ENCODE measurements at regions not wholly inside any gene's neighbourhood (a gene's known extent, or its start where the extent isn't known, plus 50 kb on each side); places are given as distances from the start of the nearest gene placed in this dataset.
"Not testable (repeated sequence)": the region's sequence is repeated elsewhere in the genome, so short reads cannot be mapped to it uniquely, and the experiment has no call there.

DNA sequence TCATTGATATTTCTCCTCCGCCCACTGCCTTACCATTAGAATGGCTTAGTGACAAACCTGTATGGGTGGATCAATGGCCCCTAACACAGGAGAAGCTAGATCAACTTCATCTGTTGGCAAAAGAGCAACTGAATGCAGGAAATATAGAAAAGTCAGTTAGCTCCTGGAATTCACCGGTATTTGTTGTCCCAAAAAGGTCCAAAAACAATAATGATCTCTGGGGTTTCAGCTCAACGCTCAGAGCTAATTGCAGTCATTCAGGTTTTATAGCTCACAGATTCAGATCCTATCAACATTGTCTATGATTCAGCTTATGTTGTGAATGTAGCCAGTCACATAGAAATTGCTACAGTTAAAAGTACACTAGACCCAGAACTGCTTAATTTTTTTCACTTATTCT, 124.0 kb upstream of the ZCCHC13 start:
- no peak for FAIRE-seq

DNA sequence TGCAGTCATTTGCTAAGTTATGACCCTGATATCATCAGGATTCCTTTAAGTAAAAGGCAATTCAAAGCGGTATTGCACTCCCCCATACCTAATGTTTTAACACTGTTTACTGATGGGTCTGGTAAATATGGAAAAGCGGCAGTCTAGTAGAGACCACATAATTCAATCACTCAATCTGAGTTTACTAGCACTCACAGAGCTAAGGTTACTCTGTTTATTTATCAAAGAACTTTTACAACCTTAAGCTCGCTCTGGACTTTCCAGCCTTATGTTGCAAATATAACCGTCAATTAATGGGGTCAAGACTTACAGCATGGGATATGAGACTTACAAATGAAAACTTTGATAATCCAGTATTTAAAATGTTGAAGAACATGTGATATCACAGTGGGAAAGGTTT, 124.5 kb upstream of the ZCCHC13 start:
- FAIRE-seq, result no peak

- no peak for FAIRE-seq
These were observed 124.9 kb upstream of the ZCCHC13 start for GRCh38 chrX:74179071-74179470.

DNA sequence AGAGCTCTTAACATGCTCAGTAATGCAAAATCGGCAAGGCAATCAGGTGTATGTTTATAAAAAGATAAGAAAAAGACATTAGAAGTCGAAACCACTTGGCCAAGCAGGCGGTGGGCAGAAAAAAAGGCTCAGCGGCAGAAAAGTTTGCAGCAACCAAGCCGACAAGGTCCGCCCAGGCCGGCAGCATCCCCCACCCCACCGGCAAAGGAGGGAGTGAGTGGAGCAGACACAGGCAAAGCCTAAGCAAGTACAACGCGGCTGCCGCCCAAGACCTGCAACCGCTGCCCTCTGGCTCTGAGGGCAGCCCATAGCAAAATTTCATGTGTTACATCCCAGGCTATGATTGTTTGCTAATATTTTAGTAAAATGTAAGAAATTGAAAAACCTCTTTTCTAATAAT, 125.4 kb upstream of the ZCCHC13 start:
- FAIRE-seq, result no peak

- no peak for FAIRE-seq
These were observed 132.5 kb upstream of the ZCCHC13 start for GRCh38 chrX:74171465-74171864.

DNA sequence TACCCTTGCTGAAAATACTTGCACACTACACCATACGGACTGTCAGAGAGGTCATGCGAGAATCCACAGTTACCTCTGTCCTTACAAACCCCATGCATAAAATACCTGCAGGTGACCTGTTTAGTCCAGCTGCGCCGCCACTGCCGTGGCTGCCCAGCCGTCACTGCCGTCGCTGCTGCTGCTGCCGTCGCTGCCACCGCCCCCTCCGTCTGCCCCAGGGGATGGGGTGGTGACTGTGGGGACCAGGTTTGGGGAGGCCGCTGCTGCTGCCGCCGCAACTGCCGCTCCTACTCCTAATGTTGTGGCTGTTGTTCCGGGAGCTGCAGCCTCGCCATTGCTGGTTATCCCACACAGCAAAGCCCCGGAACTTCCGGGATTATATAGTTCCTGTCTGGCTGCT, 141.8 kb upstream of the ZCCHC13 start:
- no peak for FAIRE-seq

DNA sequence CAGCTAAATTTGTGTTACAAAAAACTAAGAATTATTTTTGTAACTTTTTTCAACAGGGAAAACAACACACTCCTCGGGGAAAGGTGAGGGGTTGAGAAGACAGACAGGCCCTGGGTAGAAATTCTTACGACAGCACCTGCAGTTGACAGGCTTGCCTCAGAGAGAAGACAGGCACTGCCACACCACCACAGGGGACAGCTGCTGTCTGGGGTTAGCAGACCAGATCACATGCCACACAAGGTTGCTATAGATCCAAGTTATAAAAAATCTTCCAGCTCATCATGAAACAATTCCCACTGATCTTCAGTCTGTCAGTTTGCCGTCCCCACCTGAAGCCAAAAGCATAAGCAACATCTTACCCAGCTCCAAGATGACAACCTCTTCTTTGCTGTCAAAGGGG, 143.2 kb upstream of the ZCCHC13 start:
- no peak for FAIRE-seq

GRCh38 chrX:74160358-74160757, 143.6 kb upstream of the ZCCHC13 start:
- no peak for FAIRE-seq

DNA sequence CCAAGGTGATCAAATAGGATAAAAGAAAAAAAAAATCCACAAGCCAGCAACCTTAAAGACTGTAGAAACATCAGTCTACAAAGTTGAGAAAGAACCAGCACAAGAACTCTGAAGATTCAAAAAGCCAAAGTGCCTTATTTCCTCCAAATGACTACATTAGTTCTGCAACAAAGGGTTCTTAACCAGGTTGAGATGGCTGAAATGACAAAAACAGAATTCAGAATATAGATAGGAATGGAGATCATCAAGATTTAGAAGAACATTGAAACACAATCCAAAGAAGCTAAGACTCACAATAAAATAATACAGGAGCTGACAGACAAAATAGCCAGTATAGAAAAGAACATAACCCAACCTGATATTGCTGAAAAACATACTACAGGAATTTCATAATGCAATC, 156.5 kb upstream of the ZCCHC13 start:
- no peak for FAIRE-seq

GRCh38 chrX:74138943-74139342, 165.0 kb upstream of the ZCCHC13 start:
- FAIRE-seq, result no peak

DNA sequence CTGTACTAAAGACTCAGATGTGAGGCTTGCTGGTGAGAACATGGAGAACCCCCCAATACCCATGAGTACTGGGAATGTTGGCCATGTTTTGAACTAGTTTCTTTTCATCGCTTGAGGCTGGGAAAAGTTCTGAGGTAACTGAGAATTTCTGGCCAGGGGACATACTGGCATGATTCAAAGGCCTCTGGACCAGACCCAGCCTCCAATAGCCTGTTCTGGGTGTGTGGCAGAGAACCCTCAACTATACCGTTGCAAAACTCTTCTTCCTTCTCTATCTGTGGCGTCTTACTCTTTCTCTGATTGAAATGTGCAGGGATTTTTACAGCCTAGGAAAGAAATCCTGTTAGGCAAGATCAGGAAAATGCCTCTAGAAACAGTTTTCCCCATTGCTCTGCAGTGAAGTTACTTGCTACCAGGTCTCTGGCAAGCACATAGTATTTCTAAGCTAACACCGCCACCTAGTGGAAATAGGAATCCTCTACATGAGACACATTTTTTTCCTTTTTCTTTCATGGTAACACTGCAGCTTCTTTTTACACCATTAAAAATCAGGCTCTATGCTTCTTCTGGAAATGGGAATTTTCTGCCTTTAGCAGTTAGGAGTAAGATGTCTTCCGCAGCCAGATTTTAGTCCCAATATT, 170.7 kb upstream of the ZCCHC13 start:
- FAIRE-seq, result peak; percentile 91

DNA sequence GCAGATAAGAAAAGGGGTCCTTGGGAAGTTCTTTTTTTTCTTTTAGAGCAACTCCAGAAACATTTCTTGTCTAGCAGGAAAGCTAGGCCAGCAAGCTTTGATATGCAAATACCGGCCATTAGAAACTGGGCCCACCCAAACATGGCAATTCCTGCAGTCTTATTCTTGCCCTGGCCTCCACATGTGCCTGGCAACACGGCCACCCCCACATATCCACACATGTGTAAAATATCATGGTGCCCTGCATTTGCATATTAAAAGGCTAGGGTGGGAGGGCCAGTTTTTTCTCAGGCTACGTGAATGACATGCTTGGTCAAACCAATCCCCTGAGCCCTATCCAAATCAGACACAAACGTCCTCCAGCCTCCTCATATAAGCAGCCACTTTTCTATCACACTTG, 171.7 kb upstream of the ZCCHC13 start:
- no peak for FAIRE-seq

DNA sequence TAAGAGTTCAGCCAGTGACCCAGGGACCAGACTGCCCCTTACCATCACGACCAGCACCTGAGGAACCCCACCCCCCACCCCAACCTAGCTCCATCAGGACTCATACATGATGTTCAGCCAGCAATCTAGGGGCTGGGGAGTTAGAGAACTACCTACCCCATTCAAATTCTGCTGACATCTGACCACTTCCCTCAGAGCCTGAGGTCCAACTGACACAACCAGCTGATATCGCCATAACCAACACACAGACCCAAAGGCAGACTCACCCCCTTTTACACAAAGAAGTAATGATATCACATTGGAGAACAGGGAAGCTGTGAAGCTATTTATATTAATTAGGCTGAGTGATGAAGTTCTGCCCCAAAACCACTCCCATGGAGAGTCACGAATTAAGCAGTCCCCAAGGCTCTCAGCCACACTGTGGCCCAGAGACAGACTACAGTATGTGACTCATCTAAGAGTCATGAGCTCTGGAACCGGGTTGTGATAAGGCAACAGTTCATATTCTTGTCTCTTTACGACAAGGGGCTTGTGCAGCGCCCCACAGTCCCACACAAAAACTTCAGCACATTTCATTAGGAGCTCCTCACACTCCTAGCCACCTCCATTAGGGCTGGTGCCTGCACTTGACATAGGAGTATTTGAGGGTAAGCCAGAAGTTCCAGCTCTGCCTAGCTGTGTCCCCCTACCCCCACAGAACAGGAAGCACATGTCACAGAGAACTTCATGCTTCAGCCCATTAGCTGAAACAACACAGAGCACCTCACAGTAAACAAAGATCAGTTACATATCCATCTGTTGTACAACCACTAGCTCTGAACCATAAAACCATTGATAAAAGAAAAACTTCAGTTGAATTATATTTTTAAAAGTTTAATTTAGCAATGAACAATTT, 184.7 kb upstream of the ZCCHC13 start:
- no peak for FAIRE-seq

DNA sequence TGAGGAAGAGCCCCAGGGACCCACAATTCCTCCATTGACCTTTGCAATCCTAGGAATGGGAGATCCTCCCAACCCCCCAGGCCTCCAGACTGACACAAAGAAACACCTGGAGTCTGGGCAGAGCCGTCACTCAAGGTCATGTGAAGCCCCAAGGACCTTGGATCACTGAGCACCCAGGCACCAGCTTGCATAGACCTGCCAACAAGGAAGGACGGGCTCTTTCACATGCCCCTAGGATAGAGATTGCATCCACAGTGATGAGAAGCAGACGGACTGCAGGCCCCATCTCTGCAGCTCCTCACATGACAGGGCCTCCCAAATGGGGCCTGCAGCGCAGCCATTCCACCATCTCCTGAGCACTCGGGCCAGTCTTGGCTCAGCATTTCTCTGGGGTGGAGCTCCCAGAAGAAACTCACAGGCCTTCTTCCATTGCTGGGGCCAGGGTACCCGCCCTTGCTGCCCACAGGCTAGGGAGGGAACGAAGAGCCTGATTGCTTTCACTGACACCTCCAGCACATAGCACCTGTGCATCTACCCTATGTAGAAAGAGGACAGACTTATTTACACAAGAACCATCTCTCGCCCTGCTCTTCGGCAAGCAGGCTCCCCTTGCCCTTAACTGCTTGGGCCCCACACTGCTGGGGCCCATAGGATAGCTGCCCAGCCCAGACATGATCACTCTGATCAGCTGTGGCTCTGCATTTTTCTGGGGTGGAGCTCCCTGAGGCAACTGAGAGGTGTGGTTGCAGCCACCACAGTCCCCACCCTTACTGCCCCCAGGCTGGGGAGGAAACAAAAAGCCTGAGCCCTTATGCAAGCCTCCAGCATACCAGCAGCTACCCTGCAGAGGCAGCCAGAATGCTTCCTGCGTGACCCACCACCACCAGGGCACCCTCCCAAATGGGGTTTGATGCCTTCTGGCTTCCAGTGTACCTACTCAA, 185.7 kb upstream of the ZCCHC13 start:
- no peak for FAIRE-seq

DNA sequence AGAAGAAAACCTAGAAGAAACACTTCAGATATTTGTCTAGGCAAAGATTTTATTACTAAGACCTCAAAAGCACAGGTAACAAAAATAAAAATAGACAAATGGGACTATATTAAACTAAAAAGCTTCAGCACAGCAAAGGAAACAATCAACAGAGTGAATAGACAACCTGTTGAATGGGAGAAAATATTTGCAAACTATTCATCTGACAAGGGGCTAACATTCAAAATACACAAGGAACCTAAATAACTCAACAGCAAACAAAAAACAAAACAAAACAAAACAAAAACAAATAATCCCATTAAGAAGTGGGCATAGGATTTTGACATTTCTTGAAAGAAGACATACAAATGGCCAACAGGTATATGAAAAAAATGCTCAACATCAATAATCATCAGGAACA, 192.7 kb upstream of the ZCCHC13 start:
- FAIRE-seq, result no peak

DNA sequence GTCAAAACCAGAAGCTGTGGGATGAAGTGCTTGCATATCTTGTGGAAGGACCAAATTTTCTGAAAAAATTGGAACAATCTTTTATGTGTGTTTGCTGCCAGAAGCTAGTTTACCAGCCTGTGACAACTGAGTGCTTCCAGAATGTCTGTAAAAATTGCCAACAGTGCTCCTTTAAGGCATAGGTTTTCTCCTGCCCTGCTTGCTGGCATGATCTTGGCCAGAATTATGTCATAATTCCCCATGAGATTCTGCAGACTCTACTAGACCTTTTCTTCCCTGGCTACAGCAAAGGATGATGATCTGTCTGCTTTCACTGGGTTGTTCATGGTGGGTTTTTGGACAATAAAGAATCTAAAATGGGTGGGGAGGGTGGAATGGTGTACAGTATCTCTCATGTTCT, 196.3 kb upstream of the ZCCHC13 start:
- FAIRE-seq, result no peak

GRCh38 chrX:74104356-74105015, 199.5 kb upstream of the ZCCHC13 start:
- FAIRE-seq, result no peak

DNA sequence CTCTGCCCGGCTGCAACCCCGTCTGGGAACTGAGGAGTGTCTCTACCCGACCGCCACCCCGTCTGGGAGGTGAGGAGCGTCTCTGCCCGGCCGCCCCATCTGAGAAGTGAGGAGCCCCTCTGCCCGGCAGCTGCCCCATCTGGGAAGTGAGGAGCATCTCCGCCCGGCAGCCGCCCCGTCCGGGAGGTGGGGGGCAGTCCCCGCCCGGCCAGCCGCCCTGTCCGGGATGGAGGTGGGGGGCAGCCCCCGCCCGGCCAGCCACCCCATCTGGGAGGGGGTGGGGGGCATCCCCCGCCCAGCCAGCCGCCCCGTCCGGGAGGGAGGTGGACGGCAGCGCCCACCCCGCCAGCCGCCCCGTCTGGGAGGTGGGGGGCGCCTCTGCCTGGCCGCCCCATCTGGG, 205.6 kb upstream of the ZCCHC13 start:
- FAIRE-seq, result not testable (repeated sequence)

DNA sequence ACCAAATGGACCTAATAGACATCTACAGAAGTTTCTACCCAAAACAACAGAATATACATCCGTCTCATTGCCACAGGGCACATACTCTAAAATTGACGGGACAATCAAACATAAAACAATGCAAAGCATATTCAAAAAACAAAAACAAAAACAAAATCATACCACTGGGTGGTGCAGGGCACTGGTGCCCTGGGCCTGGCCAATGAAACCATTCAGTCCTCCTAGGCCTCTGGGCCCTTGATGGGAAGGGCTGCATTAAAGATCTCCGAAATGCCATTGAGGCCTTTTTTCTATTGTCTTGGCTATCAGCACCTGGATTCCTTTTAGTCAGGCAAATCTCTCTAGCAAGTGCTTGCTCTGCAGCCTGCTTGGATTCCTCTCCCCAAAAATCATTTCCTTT, 213.9 kb upstream of the ZCCHC13 start:
- no peak for FAIRE-seq

GRCh38 chrX:74085642-74086236, 218.2 kb upstream of the ZCCHC13 start:
- FAIRE-seq, result no peak

GRCh38 chrX:74080165-74080564, 223.8 kb upstream of the ZCCHC13 start:
- FAIRE-seq, result no peak

DNA sequence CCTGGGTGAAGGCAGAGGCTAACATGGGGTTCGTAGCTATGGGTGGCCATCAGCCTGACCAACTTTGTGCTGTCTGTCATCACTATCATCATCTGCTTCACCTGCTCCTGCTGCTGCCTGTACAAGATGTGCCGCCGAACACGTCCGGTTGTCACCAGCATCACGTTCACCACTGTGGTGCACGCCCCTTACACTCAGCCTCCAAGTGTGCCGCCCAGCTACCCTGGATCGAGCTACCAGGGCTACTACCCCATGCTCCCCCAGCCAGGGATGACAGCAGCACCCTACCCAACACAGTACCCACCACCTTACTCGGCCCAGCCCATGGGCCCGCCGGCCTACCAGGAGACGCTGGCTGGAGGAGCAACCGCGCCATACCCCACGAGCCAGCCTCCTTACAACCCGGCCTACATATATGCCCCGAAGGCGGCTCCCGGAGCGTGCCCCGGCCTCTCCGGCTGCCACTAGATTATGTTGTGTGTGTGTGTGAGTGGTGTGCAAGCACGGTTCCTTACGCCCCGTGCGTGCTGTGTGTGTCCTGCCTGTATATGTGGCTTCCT, 213.4 kb upstream of the XIST start:
- FAIRE-seq, result no peak
